HCT116 (cell line): ENCODE measurements at regions not wholly inside any gene's neighbourhood (a gene's known extent, or its start where the extent isn't known, plus 50 kb on each side); places are given as distances from the start of the nearest gene placed in this dataset.

Source experiments
- ATAC-seq: fragments of 200-7000 bp; cut with Tn5 transposase; 2 replicates; pipeline ENCODE4 v1.9.1; 2020; ENCODE audit warnings: mild to moderate bottlenecking, moderate library complexity
- BruUV-seq: library from RNA; stranded (reverse); fragments of 400-500 nt; replicated peaks from 2 replicates; lab custom pipeline; 2021; lab: Mats Ljungman, UMichigan
- CTCF ChIA-PET: fragments of 300-600 bp; sonication (Branson Sonifier 250); formaldehyde crosslinking; loops from one replicate; lab custom pipeline; 2021; ENCODE audit warnings: antibody characterized with exemption; lab: Charles Lee
- POLR2A ChIA-PET: fragments of 300-600, 350-600 bp; sonication (Branson Sonifier 250); formaldehyde crosslinking; loops from one replicate; lab custom pipeline; 2021; ENCODE audit warnings: antibody characterized with exemption; lab: Charles Lee
- RAD21 ChIA-PET, 2 experiments: fragments of 300-600 bp; sonication (Branson Sonifier 250); formaldehyde crosslinking; loops; one replicate each; lab custom pipeline; 2023; ENCODE audit warnings: low total read pairs in 2 of 2; ENCODE audit not compliant: uncharacterized antibody in 2 of 2, unreplicated experiment in 2 of 2, low non-redundant PET in 1 of 2; lab: Charles Lee
- DNase-seq: peaks from one replicate; pipeline ENCODE4 v3.0.0-alpha.2; 2010; ENCODE audit warnings: low read depth, low spot score
- H2AFZ ChIP-seq: fragments of 200-600 bp; shearing (Covaris generic), sonication (generic); 2 replicates; pipeline ENCODE4 v1.6.1; 2017; ENCODE audit warnings: low read depth, mixed run types, mixed read lengths, antibody characterized with exemption, low read length; ENCODE audit not compliant: poor library complexity, severe bottlenecking
- H3K27ac ChIP-seq: 2 replicates; pipeline ENCODE4 v1.5.1; 2012; ENCODE audit warnings: low read depth, low read length
- H3K27me3 ChIP-seq: fragments of 200-600 bp; sonication (generic); 2 replicates; pipeline ENCODE4 v1.6.1; 2016; ENCODE audit warnings: mixed run types, low read length, mixed read lengths; ENCODE audit not compliant: insufficient read depth
- H3K36me3 ChIP-seq, 2 experiments: fragments of 200-500 bp in 1 of 2; fragments of 200-600 bp in 1 of 2; sonication (Bioruptor generic) in 1 of 2; sonication (generic) in 1 of 2; 2 replicates each; pipeline versions ENCODE4 v1.5.1 to v1.6.1; 2014 to 2016; ENCODE audit warnings: low read length in 2 of 2, inconsistent platforms in 1 of 2, mixed read lengths in 1 of 2, mixed run types in 1 of 2; ENCODE audit not compliant: insufficient read depth in 2 of 2, control insufficient read depth in 1 of 2
- H3K4me1 ChIP-seq, 2 experiments: fragments of 200-600 bp in 1 of 2; sonication (generic) in 1 of 2; 2 replicates each; pipeline versions ENCODE4 v1.5.1 to v1.6.1; 2012 to 2017; ENCODE audit warnings: low read length in 2 of 2, inconsistent platforms in 1 of 2, mild to moderate bottlenecking in 1 of 2, mixed read lengths in 1 of 2, mixed run types in 1 of 2, moderate library complexity in 1 of 2; ENCODE audit not compliant: insufficient read depth in 2 of 2, control insufficient read depth in 1 of 2
- H3K4me2 ChIP-seq: fragments of 200-600 bp; sonication (generic); 2 replicates; pipeline ENCODE4 v1.6.1; 2017; ENCODE audit warnings: mixed run types, low read length, mixed read lengths
- H3K4me3 ChIP-seq, 2 experiments: fragments of 200-600 bp in 1 of 2; sonication (generic) in 1 of 2; replicated peaks in 1 of 2; 2 replicates each; pipeline ENCODE4 v1.5.1; 2011 to 2016; ENCODE audit warnings: low read length in 2 of 2, control low read depth in 1 of 2, low read depth in 1 of 2, mild to moderate bottlenecking in 1 of 2, mixed read lengths in 1 of 2, mixed run types in 1 of 2
- H3K79me2 ChIP-seq: fragments of 200-600 bp; sonication (generic); 2 replicates; pipeline ENCODE4 v1.6.1; 2017; ENCODE audit warnings: mild to moderate bottlenecking, mixed run types, low read length, moderate library complexity, mixed read lengths; ENCODE audit not compliant: insufficient read depth
- H3K9ac ChIP-seq: fragments of 200-600 bp; sonication (generic); 2 replicates; pipeline ENCODE4 v1.6.1; 2016; ENCODE audit warnings: low read length, mixed read lengths
- H3K9me2 ChIP-seq: fragments of 200-600 bp; sonication (generic), shearing (Covaris generic); 2 replicates; pipeline ENCODE4 v1.6.1; 2017; ENCODE audit warnings: mixed run types, mild to moderate bottlenecking, moderate library complexity; ENCODE audit not compliant: insufficient read depth
- H3K9me3 ChIP-seq, 2 experiments: fragments of 200-500 bp in 1 of 2; fragments of 200-600 bp in 1 of 2; sonication (Bioruptor generic) in 1 of 2; sonication (generic) in 1 of 2; 2 replicates each; pipeline ENCODE4 v1.6.1; 2014 to 2017; ENCODE audit warnings: low read length in 2 of 2, mixed read lengths in 2 of 2, inconsistent platforms in 1 of 2, low read depth in 1 of 2, mild to moderate bottlenecking in 1 of 2, mixed run types in 1 of 2, moderate library complexity in 1 of 2; ENCODE audit not compliant: control insufficient read depth in 1 of 2, insufficient read depth in 1 of 2
- H4K20me1 ChIP-seq: fragments of 200-600 bp; sonication (generic), shearing (Covaris generic); 2 replicates; pipeline ENCODE4 v1.6.1; 2017; ENCODE audit warnings: mixed run types, mild to moderate bottlenecking, moderate library complexity; ENCODE audit not compliant: insufficient read depth
- CEBPB ChIP-seq: IDR thresholded peaks from 2 replicates; pipeline ENCODE4 v1.6.1; 2012; ENCODE audit warnings: low read depth
- EGR1 ChIP-seq: IDR thresholded peaks from 2 replicates; pipeline ENCODE4 v1.6.1; 2012; ENCODE audit warnings: low read depth
- ELF1 ChIP-seq: IDR thresholded peaks from 2 replicates; pipeline ENCODE4 v1.6.1; 2012; ENCODE audit warnings: low read depth, borderline replicate concordance
- EZH2 ChIP-seq: fragments of 200-600 bp; sonication (generic); IDR thresholded peaks from 2 replicates; pipeline ENCODE4 v1.6.1; 2017; ENCODE audit warnings: antibody characterized with exemption, mixed run types
- EZH2phosphoT487 ChIP-seq: fragments of 200-600 bp; IDR thresholded peaks from 2 replicates; pipeline ENCODE4 v1.6.1; 2018; ENCODE audit warnings: antibody characterized with exemption, borderline replicate concordance
- FOSL1 ChIP-seq: IDR thresholded peaks from 2 replicates; pipeline ENCODE4 v1.6.1; 2012; ENCODE audit warnings: low read depth
- JUND ChIP-seq: IDR thresholded peaks from 2 replicates; pipeline ENCODE4 v1.6.1; 2012
- MAX ChIP-seq: IDR thresholded peaks from 2 replicates; pipeline ENCODE4 v1.6.1; 2012
- POLR2A ChIP-seq: IDR thresholded peaks from 2 replicates; pipeline ENCODE4 v1.7.0; 2011; ENCODE audit warnings: borderline replicate concordance; ENCODE audit not compliant: insufficient read depth, insufficient read length; ENCODE audit errors: extremely low read depth
- RAD21 ChIP-seq: IDR thresholded peaks from 2 replicates; pipeline ENCODE4 v1.6.1; 2012; ENCODE audit warnings: low read depth, mild to moderate bottlenecking
- SIN3A ChIP-seq: IDR thresholded peaks from 2 replicates; pipeline ENCODE4 v1.6.1; 2012; ENCODE audit warnings: low read depth
- SRF ChIP-seq: IDR thresholded peaks from 2 replicates; pipeline ENCODE4 v1.6.1; 2012; ENCODE audit warnings: low read depth
- TCF7L2 ChIP-seq: IDR thresholded peaks from 2 replicates; pipeline ENCODE4 v1.7.0; 2011; ENCODE audit warnings: borderline replicate concordance, inconsistent platforms; ENCODE audit not compliant: insufficient read depth, insufficient read length; ENCODE audit errors: extremely low read depth
- YY1 ChIP-seq: IDR thresholded peaks from 2 replicates; pipeline ENCODE4 v1.6.1; 2011; ENCODE audit warnings: low read length, low read depth, moderate library complexity, mild to moderate bottlenecking; ENCODE audit not compliant: insufficient replicate concordance; ENCODE audit errors: extremely low read depth
- ZFX ChIP-seq: fragments of 450-650 bp; IDR thresholded peaks from 2 replicates; pipeline ENCODE4 v1.6.1; 2017
- ZNF274 ChIP-seq: fragments of 200-500 bp; sonication (Bioruptor generic); IDR thresholded peaks from 2 replicates; pipeline ENCODE4 v1.6.1; 2014; ENCODE audit warnings: mild to moderate bottlenecking, low read depth, low read length, inconsistent platforms
- intact Hi-C: fragments of 100-400 bp; cut with micrococcal nuclease; formaldehyde crosslinking; loops from 2 replicates; pipeline ENCODE4 v1.10.0; 2022
- TF ChIP-seq, protein P1 (sequence below): IDR thresholded peaks from 2 replicates; pipeline ENCODE4 v1.6.1; 2012
- TF ChIP-seq, protein P2 (sequence below): IDR thresholded peaks from 2 replicates; pipeline ENCODE4 v1.6.1; 2011; ENCODE audit warnings: mild to moderate bottlenecking, low read length, moderate library complexity; ENCODE audit not compliant: insufficient replicate concordance; ENCODE audit errors: extremely low read depth
- TF ChIP-seq, protein P3 (sequence below): IDR thresholded peaks from 2 replicates; pipeline ENCODE4 v1.6.1; 2012; ENCODE audit warnings: low read depth

DNA sequence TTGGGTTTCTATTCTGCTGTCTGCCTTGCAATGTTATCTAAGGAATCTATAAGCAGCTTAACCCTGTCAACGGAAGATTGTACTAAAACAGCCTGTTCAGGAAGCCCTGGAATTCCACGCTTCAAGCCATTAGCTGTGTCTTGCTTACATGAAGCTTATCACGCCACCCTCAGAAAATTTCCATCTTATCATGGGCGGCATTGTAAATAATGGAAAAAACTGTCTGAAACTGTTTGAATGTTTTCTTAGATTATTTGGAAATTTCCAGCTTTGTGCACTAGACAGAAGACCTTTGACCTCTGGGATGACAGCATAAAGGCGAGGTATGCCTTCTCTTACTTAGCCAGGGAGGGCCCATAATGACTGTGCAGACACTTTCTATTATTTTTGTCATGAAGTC lies 319.7 kb downstream of the KCNRG start:
- DNase-seq (no peak), ATAC-seq (no peak)
- Histone ChIP-seq H3K4me1 (no peaks in the 10 kb centered on the region; a peak in 1 of 4 replicates), H3K9me3 (no peaks in the 10 kb centered on the region), H4K20me1 (no peaks in the 10 kb centered on the region), H3K27ac (no peak overlapping the region), H3K4me2 (no peak overlapping the region), H3K9ac (no peak overlapping the region), H3K36me3 (no peaks in the 10 kb centered on the region), H2AFZ (no peak overlapping the region), H3K4me3 (no peak overlapping the region), H3K27me3 (no peaks in the 10 kb centered on the region), H3K9me2 (no peaks in the 10 kb centered on the region), H3K79me2 (no peaks in the 10 kb centered on the region)
- TF ChIP-seq EZH2phosphoT487 (no peak), SIN3A (no peak), MAX (no peak), ZNF274 (no peak), ELF1 (no peak), POLR2A (no peak), ZFX (no peak), FOSL1 (no peak), JUND (no peak), EZH2 (no peak), EGR1 (no peak), YY1 (no peak), RAD21 (no peak), CEBPB (no peak), TCF7L2 (no peak), SRF (no peak)
- TF ChIP-seq, protein P1, sequence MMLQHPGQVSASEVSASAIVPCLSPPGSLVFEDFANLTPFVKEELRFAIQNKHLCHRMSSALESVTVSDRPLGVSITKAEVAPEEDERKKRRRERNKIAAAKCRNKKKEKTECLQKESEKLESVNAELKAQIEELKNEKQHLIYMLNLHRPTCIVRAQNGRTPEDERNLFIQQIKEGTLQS, result no peak
- TF ChIP-seq, protein P2, sequence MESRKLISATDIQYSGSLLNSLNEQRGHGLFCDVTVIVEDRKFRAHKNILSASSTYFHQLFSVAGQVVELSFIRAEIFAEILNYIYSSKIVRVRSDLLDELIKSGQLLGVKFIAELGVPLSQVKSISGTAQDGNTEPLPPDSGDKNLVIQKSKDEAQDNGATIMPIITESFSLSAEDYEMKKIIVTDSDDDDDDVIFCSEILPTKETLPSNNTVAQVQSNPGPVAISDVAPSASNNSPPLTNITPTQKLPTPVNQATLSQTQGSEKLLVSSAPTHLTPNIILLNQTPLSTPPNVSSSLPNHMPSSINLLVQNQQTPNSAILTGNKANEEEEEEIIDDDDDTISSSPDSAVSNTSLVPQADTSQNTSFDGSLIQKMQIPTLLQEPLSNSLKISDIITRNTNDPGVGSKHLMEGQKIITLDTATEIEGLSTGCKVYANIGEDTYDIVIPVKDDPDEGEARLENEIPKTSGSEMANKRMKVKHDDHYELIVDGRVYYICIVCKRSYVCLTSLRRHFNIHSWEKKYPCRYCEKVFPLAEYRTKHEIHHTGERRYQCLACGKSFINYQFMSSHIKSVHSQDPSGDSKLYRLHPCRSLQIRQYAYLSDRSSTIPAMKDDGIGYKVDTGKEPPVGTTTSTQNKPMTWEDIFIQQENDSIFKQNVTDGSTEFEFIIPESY, result no peak
- TF ChIP-seq, protein P3, sequence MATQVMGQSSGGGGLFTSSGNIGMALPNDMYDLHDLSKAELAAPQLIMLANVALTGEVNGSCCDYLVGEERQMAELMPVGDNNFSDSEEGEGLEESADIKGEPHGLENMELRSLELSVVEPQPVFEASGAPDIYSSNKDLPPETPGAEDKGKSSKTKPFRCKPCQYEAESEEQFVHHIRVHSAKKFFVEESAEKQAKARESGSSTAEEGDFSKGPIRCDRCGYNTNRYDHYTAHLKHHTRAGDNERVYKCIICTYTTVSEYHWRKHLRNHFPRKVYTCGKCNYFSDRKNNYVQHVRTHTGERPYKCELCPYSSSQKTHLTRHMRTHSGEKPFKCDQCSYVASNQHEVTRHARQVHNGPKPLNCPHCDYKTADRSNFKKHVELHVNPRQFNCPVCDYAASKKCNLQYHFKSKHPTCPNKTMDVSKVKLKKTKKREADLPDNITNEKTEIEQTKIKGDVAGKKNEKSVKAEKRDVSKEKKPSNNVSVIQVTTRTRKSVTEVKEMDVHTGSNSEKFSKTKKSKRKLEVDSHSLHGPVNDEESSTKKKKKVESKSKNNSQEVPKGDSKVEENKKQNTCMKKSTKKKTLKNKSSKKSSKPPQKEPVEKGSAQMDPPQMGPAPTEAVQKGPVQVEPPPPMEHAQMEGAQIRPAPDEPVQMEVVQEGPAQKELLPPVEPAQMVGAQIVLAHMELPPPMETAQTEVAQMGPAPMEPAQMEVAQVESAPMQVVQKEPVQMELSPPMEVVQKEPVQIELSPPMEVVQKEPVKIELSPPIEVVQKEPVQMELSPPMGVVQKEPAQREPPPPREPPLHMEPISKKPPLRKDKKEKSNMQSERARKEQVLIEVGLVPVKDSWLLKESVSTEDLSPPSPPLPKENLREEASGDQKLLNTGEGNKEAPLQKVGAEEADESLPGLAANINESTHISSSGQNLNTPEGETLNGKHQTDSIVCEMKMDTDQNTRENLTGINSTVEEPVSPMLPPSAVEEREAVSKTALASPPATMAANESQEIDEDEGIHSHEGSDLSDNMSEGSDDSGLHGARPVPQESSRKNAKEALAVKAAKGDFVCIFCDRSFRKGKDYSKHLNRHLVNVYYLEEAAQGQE, result no peak
- ChIA-PET CTCF (no interaction called here), POLR2A (no interaction called here), RAD21 (no interaction called here)
- BruUV-seq, result no TSS peak
- intact Hi-C loops, result no loop called here
